IPS DF 6.9 (cell line): ENCODE measurements at regions not wholly inside any gene's neighbourhood (a gene's known extent, or its start where the extent isn't known, plus 50 kb on each side); places are given as distances from the start of the nearest gene placed in this dataset.
"Not testable (repeated sequence)": the region's sequence is repeated elsewhere in the genome, so short reads cannot be mapped to it uniquely, and the experiment has no call there.

ENCODE experiments used
- DNase-seq: peaks from one replicate; pipeline ENCODE4 v3.0.0-alpha.2; 2013; ENCODE audit warnings: low read depth, low spot score
- H3K27ac ChIP-seq: one replicate; pipeline ENCODE4 v1.5.1; 2013; ENCODE audit warnings: low read length, control low read depth
- H3K27me3 ChIP-seq: 2 replicates; pipeline ENCODE4 v1.6.1; 2013; ENCODE audit warnings: mild to moderate bottlenecking, low read length; ENCODE audit not compliant: control insufficient read depth, insufficient read depth
- H3K36me3 ChIP-seq: 2 replicates; pipeline ENCODE4 v1.6.1; 2013; ENCODE audit warnings: low read length; ENCODE audit not compliant: control insufficient read depth, insufficient read depth
- H3K4me1 ChIP-seq: 2 replicates; pipeline ENCODE4 v1.6.1; 2013; ENCODE audit warnings: low read length; ENCODE audit not compliant: control insufficient read depth, insufficient read depth
- H3K4me3 ChIP-seq: 2 replicates; pipeline ENCODE4 v1.5.1; 2013; ENCODE audit warnings: mild to moderate bottlenecking, low read length
- H3K9me3 ChIP-seq: 2 replicates; pipeline ENCODE4 v1.6.1; 2013; ENCODE audit warnings: low read length, inconsistent platforms; ENCODE audit not compliant: control insufficient read depth, insufficient read depth
- WGBS: extraction: QIAGEN DNeasy Blood & Tissue Kit; methylation state at CpG from one replicate; pipeline ENCODE4 v1.1.7; 2013; ENCODE audit warnings: mixed read lengths, missing lambda C conversion rate; ENCODE audit not compliant: insufficient read length, insufficient coverage; 5-methylcytosine and 5-hydroxymethylcytosine counted together

GRCh38 chr7:125197731-125198393 is 268.2 kb upstream of the POT1 start:
- no peak for DNase-seq
- no peaks in the 10 kb centered on the region for H3K36me3 ChIP-seq
- no peaks in the 10 kb centered on the region for H3K4me1 ChIP-seq
- H3K27me3 ChIP-seq, result no peaks in the 10 kb centered on the region
- WGBS, result no CpG with 5 or more reads among the region's 6 CpGs
- H3K4me3 ChIP-seq, result no peak overlapping the region
- no peak overlapping the region for H3K27ac ChIP-seq
- no peaks in the 10 kb centered on the region for H3K9me3 ChIP-seq

- H3K27me3 ChIP-seq, result no peaks in the 10 kb centered on the region
- no peak overlapping the region for H3K4me3 ChIP-seq
- no peak overlapping the region for H3K27ac ChIP-seq
- no peaks in the 10 kb centered on the region for H3K4me1 ChIP-seq
- no peaks in the 10 kb centered on the region for H3K36me3 ChIP-seq
- no CpG with 5 or more reads among the region's 1 CpG for WGBS
- DNase-seq, result no peak
- H3K9me3 ChIP-seq, result no peaks in the 10 kb centered on the region
Measured at GRCh38 chr7:125195156-125195555, 265.5 kb upstream of the POT1 start.

GRCh38 chr7:125193263-125193662 is 263.6 kb upstream of the POT1 start:
- H3K4me3 ChIP-seq, result no peak overlapping the region
- no peaks in the 10 kb centered on the region for H3K27me3 ChIP-seq
- WGBS, result no CpG with 5 or more reads among the region's 2 CpGs
- H3K9me3 ChIP-seq, result no peaks in the 10 kb centered on the region
- H3K27ac ChIP-seq, result no peak overlapping the region
- DNase-seq, result no peak
- H3K4me1 ChIP-seq, result no peaks in the 10 kb centered on the region
- H3K36me3 ChIP-seq, result no peaks in the 10 kb centered on the region

- no peak overlapping the region for H3K4me3 ChIP-seq
- no peaks in the 10 kb centered on the region for H3K4me1 ChIP-seq
- H3K36me3 ChIP-seq, result no peaks in the 10 kb centered on the region
- WGBS, result no CpG with 5 or more reads among the region's 1 CpG
- no peak for DNase-seq
- H3K9me3 ChIP-seq, result no peaks in the 10 kb centered on the region
- H3K27me3 ChIP-seq, result no peaks in the 10 kb centered on the region
- H3K27ac ChIP-seq, result no peak overlapping the region
Measured at GRCh38 chr7:125184801-125185200, 255.2 kb upstream of the POT1 start.

GRCh38 chr7:125181569-125182267 is 252.1 kb upstream of the POT1 start:
- not testable (repeated sequence) for DNase-seq

GRCh38 chr7:125173571-125173970 is 243.9 kb upstream of the POT1 start:
- Histone ChIP-seq H3K4me3 (no peak overlapping the region), H3K27me3 (no peaks in the 10 kb centered on the region), H3K27ac (no peak overlapping the region), H3K4me1 (no peaks in the 10 kb centered on the region), H3K9me3 (no peaks in the 10 kb centered on the region), H3K36me3 (no peaks in the 10 kb centered on the region)
- WGBS, result no CpG with 5 or more reads among the region's 2 CpGs
- no peak for DNase-seq

More at GRCh38 chr7:125181569-125182267, 252.1 kb upstream of the POT1 start:
- H3K4me1 ChIP-seq, H3K4me3 ChIP-seq, H3K36me3 ChIP-seq, H3K27me3 ChIP-seq, H3K27ac ChIP-seq, H3K9me3 ChIP-seq: not testable (repeated sequence)
- WGBS, result no CpG with 5 or more reads among the region's 26 CpGs

- WGBS, result no CpG with 5 or more reads among the region's 1 CpG
- no peak overlapping the region for H3K4me3 ChIP-seq
Measured at GRCh38 chr7:125169088-125169487, 239.5 kb upstream of the POT1 start.

GRCh38 chr7:125154930-125155329 is 225.3 kb upstream of the POT1 start:
- DNase-seq, result no peak
- H3K9me3 ChIP-seq, result no peaks in the 10 kb centered on the region
- H3K27me3 ChIP-seq, result no peaks in the 10 kb centered on the region
- H3K27ac ChIP-seq, result no peak overlapping the region
- no peaks in the 10 kb centered on the region for H3K36me3 ChIP-seq
- H3K4me3 ChIP-seq, result no peak overlapping the region
- WGBS, result no CpG with 5 or more reads among the region's 1 CpG
- H3K4me1 ChIP-seq, result no peaks in the 10 kb centered on the region

More at GRCh38 chr7:125169088-125169487, 239.5 kb upstream of the POT1 start:
- Histone ChIP-seq H3K27me3 (no peaks in the 10 kb centered on the region), H3K36me3 (no peaks in the 10 kb centered on the region), H3K27ac (no peak overlapping the region), H3K4me1 (no peaks in the 10 kb centered on the region), H3K9me3 (no peaks in the 10 kb centered on the region)
- no peak for DNase-seq

- no peak for DNase-seq
- no peaks in the 10 kb centered on the region for H3K36me3 ChIP-seq
- H3K9me3 ChIP-seq, result no peaks in the 10 kb centered on the region
- H3K4me3 ChIP-seq, result no peak overlapping the region
- no peaks in the 10 kb centered on the region for H3K4me1 ChIP-seq
- no CpG with 5 or more reads among the region's 1 CpG for WGBS
- H3K27me3 ChIP-seq, result no peaks in the 10 kb centered on the region
- H3K27ac ChIP-seq, result no peak overlapping the region
Measured at GRCh38 chr7:125149151-125149550, 219.5 kb upstream of the POT1 start.

- no peak overlapping the region for H3K27ac ChIP-seq
- no peaks in the 10 kb centered on the region for H3K27me3 ChIP-seq
- H3K9me3 ChIP-seq, result no peaks in the 10 kb centered on the region
- no peaks in the 10 kb centered on the region for H3K36me3 ChIP-seq
- WGBS, result no CpG with 5 or more reads among the region's 2 CpGs
- DNase-seq, result no peak
- no peaks in the 10 kb centered on the region for H3K4me1 ChIP-seq
- no peak overlapping the region for H3K4me3 ChIP-seq
Measured at GRCh38 chr7:125147047-125147446, 217.4 kb upstream of the POT1 start.
